ENCODE measurements at regions not wholly inside any gene's neighbourhood (a gene's known extent, or its start where the extent isn't known, plus 50 kb on each side); places are given as distances from the start of the nearest gene placed in this dataset.
A peak's percentile ranks its signal among the peaks of the same experiment; 100 is the strongest.
"Not testable (repeated sequence)": the region's sequence is repeated elsewhere in the genome, so short reads cannot be mapped to it uniquely, and the experiment has no call there.

- intact Hi-C loops (cut with DNase I), result no loop called here
- DNase-seq, result no peak
These were observed 88.1 kb upstream of the RUNX3 start for GRCh38 chr1:25018110-25018735.

- intact Hi-C loops (cut with DNase I), result no loop called here
- peak in 1 of 10 donors; percentile 54 for DNase-seq
These were observed 87.5 kb upstream of the RUNX3 start for GRCh38 chr1:25017436-25018109.

- peak in 1 of 10 donors; percentile 37 for DNase-seq
- intact Hi-C loops (cut with DNase I), result no loop called here
These were observed 83.2 kb upstream of the RUNX3 start for GRCh38 chr1:25012966-25013962.

- intact Hi-C loops (cut with DNase I), result no loop called here
- peak in 1 of 10 donors; percentile 11 for DNase-seq
These were observed 82.0 kb upstream of the RUNX3 start for GRCh38 chr1:25011943-25012638.

GRCh38 chr1:25011275-25011674 is 81.2 kb upstream of the RUNX3 start:
- DNase-seq, result no peak
- intact Hi-C loops (cut with DNase I), result no loop called here

- intact Hi-C loops (cut with DNase I), result no loop called here
- no peak for DNase-seq
These were observed 79.7 kb upstream of the RUNX3 start for GRCh38 chr1:25009671-25010262.

GRCh38 chr1:25008192-25008485 is 78.1 kb upstream of the RUNX3 start:
- DNase-seq, result no peak
- intact Hi-C loops (cut with DNase I), result no loop called here

GRCh38 chr1:25007390-25008191 is 77.5 kb upstream of the RUNX3 start:
- intact Hi-C loops (cut with DNase I); DNase-seq: not testable (repeated sequence)

- intact Hi-C loops (cut with DNase I), result no loop called here
- peak in 1 of 10 donors; percentile 26 for DNase-seq
These were observed 76.7 kb upstream of the RUNX3 start for GRCh38 chr1:25006770-25007169.

- intact Hi-C loops (cut with DNase I), result no loop called here
- no peak for DNase-seq
These were observed 74.3 kb upstream of the RUNX3 start for GRCh38 chr1:25004355-25004754.

GRCh38 chr1:25003457-25004190 is 73.5 kb upstream of the RUNX3 start:
- intact Hi-C loops (cut with DNase I), result no loop called here
- DNase-seq, result no peak

- intact Hi-C loops (cut with DNase I), result no loop called here
- peak in 1 of 10 donors; percentile 29 for DNase-seq
These were observed 72.9 kb upstream of the RUNX3 start for GRCh38 chr1:25003000-25003399.

- intact Hi-C loops (cut with DNase I), result no loop called here
- DNase-seq, result peak in 2 of 10 donors; percentile 57 to 70
These were observed 71.2 kb upstream of the RUNX3 start for GRCh38 chr1:25001125-25001915.

- peak in 4 of 10 donors; percentile 4 to 59 (median 32) for DNase-seq
- intact Hi-C loops (cut with DNase I), result no loop called here
These were observed 69.8 kb upstream of the RUNX3 start for GRCh38 chr1:24999906-25000305.

GRCh38 chr1:24999426-24999825 is 69.3 kb upstream of the RUNX3 start:
- peak in 3 of 10 donors; percentile 33 to 54 (median 33) for DNase-seq

GRCh38 chr1:24998563-24999245 is 68.6 kb upstream of the RUNX3 start:
- DNase-seq, result peak in 4 of 10 donors; percentile 7 to 70 (median 38)
- intact Hi-C loops (cut with DNase I), result no loop called here

More at GRCh38 chr1:24999426-24999825, 69.3 kb upstream of the RUNX3 start:
- intact Hi-C loops (cut with DNase I), result no loop called here
